Esophagus muscularis mucosa (tissue), 3 donors: ENCODE measurements at regions not wholly inside any gene's neighbourhood (a gene's known extent, or its start where the extent isn't known, plus 50 kb on each side); places are given as distances from the start of the nearest gene placed in this dataset.

Experiments used
- CTCF ChIP-seq, 3 experiments: fragments of 200-600 bp in 2 of 3; fragments of 450-650 bp in 1 of 3; sonication (generic) in 2 of 3; IDR thresholded peaks; one replicate each; pipeline ENCODE4 v1.5.1; 2017 to 2019; ENCODE audit warnings: antibody characterized with exemption in 3 of 3, mild to moderate bottlenecking in 2 of 3, moderate library complexity in 1 of 3
- POLR2AphosphoS5 ChIP-seq, 2 donors: sonication (generic); formaldehyde crosslinking; IDR thresholded peaks; one replicate each; pipeline ENCODE4 v1.6.1; 2017; ENCODE audit warnings: antibody characterized with exemption in 2 of 2

- TF ChIP-seq POLR2AphosphoS5 (IDR thresholded peaks at IDR 0.05) (no peak), CTCF (IDR thresholded peaks at IDR 0.05) (no peak)
These were observed 219.5 kb downstream of the HLX start for GRCh38 chr1:221098471-221099405.
